HG03565 (cell line): ENCODE measurements at regions not wholly inside any gene's neighbourhood (a gene's known extent, or its start where the extent isn't known, plus 50 kb on each side); places are given as distances from the start of the nearest gene placed in this dataset.
"Not testable (repeated sequence)": the region's sequence is repeated elsewhere in the genome, so short reads cannot be mapped to it uniquely, and the experiment has no call there.

Source experiments
- ATAC-seq: cut with Tn5 transposase; IDR thresholded peaks from one replicate; pipeline ENCODE4 v1.9.1; 2021; ENCODE audit warnings: mild to moderate bottlenecking, moderate library complexity; ENCODE audit not compliant: unreplicated experiment

DNA sequence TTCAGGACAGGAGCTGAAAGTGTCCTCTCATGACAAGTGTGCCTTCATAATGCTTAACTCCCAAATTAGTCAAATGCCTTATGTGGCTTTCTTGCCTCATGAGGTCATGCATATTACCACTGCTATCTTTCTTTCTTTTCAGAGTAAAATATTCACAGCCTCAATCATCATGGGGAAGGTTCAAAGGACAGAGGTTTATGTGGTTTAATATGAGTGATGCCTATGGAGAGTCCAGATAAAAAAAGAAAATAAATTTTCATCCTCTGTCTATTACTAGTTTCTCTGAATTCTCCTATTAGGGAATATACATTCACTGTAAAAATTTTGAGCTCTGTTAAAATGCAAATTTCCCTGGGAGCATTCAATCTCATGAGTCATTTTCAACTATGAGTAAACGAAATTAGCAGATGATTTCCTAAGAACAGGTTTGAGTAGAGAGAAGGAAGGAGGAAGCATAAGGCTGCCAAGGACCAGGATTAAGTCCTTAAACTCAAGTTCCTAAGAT, 396.9 kb upstream of the ADGRB3 start:
- peak; percentile 52 for ATAC-seq

DNA sequence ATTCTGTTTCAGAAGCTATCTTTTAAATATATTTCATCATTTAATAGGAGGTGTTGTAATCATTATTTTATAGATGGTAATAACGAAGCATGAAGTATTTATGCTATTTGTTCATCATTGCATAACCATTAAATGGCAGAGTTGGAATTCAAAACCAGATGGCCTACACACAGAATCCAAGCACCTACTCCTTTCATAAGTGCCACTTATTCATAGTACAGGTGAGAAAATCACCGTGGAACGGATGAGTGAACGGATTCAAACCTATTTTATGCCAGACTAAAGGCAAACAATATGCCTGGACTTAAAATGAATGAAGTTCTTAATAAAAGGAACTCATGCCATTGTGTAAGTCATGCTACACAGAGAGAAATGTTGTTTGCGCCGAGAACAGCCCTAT, 397.9 kb upstream of the ADGRB3 start:
- ATAC-seq: no peak

- ATAC-seq: peak; percentile 35
Observed at GRCh38 chr6:68235326-68235784, 399.7 kb upstream of the ADGRB3 start.

DNA sequence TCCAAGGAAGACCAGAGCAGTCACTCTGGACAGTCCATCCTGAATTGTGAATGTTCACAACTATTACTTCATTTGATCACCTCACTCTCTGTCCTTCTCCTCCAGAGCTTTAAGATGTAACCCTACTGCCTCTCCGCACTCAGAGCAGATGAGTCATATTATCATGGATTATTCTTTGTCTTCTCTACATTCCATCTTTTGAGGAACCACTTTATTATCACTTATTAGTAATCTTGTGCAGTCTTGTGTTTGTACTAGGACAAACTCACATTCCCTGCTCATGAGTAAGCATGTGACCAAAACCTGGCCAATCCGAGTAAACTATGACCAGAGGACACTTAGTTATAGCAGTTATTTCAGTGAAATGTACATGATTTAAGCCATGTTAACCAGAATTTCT, 401.5 kb upstream of the ADGRB3 start:
- no peak for ATAC-seq

DNA sequence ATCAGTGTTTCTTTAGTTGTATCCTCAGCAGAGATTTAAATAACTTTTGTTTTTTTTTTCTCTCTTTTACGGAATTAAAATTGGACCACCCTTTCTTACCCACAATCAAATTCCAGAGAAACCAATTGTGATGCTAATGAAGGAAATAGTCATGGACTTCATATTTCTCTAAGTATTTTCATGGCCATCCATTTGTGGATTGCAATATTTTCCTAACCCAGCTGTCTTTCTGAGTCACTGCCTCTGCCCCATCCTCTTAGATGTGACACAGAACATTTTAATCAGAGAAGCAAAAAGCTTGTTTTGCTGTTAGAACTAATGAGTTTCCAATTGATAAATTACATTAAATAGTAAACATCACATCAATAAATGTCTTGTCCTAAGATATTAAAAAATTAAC, 405.5 kb upstream of the ADGRB3 start:
- ATAC-seq: no peak

DNA sequence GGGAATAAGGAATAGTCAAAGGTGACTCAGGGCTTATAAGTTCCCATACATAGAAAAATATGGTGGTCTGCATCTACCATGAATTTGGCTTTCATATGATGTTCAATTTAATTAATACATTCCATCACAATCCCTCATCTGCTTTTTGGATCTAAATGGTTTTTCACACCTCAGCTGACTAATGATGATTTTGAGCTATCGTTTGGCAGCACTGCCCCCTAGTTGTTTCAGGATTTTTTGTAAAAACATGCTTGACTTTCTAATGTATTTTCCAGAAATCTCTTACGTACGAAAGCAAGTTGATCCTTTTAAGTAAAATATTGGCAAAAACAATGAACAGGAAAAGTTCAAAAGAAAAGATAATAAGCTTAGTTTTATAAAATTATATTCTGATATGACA, 408.6 kb upstream of the ADGRB3 start:
- ATAC-seq: no peak

- no peak for ATAC-seq
Observed at GRCh38 chr6:68225729-68226128, 409.4 kb upstream of the ADGRB3 start.

DNA sequence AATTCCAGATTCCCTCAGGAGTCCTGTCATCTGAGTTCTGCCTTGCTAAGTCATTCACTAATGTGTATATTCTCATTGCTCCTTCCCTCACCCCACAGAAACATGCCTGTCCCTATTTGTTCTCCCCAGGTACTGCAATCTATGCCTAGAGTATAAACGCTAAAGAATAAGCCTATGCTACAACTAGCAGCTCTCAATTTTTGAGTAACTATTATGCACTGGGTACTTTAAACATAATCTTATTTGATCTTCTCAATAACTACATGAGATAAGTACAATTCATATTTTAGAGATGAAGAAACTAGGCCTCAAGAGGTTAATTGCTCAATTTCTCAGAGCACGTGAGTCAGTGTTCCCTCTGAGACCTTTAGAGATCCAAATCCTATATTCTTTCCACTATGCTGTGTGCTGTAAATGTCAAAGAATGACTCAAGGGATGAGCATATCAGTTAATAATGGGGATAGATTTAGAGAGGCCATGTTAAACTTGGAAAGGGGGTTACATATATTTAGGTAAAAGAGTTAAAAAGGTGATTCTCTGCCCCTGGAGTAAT, 423.8 kb upstream of the ADGRB3 start:
- no peak for ATAC-seq

DNA sequence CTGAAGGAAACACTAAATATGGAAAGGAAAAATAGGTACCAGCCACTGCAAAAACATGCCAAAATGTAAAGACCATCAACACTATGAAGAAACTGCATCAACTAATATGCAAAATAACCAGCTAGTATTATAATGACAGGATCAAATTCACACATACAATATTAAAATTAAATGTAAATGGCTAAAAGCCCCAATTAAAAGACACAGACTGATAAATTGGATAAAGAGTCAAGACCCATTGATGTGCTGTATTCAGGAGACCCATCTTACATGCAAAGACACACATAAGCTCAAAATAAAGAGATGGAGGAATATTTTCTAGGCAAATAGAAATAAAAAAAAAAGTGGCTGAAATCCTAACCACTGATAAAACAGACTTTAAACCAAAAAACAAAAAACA, 427.5 kb upstream of the ADGRB3 start:
- ATAC-seq: not testable (repeated sequence)

GRCh38 chr6:68200929-68201328, 434.2 kb upstream of the ADGRB3 start:
- no peak for ATAC-seq

DNA sequence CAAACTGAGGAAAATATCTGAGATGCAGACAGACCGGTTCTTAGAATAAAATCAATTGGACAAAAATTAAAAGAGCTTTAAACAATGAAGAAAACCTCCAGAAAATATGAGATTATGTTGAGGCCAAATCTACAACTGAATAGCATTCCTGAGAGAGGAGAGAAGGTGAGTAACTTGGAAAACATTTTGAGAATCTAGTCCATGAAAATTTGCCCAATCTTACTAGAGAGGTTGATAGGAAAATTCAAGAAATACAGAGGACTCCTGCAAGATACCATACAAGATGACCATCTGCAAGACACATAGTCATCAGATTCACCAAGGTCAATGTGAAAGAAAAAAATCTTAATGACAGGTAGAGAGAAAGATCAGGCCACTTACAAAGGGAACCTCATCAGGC, 437.7 kb upstream of the ADGRB3 start:
- no peak for ATAC-seq

GRCh38 chr6:68196645-68197044, 438.4 kb upstream of the ADGRB3 start:
- no peak for ATAC-seq

GRCh38 chr6:68195753-68196152, 439.3 kb upstream of the ADGRB3 start:
- ATAC-seq: not testable (repeated sequence)

DNA sequence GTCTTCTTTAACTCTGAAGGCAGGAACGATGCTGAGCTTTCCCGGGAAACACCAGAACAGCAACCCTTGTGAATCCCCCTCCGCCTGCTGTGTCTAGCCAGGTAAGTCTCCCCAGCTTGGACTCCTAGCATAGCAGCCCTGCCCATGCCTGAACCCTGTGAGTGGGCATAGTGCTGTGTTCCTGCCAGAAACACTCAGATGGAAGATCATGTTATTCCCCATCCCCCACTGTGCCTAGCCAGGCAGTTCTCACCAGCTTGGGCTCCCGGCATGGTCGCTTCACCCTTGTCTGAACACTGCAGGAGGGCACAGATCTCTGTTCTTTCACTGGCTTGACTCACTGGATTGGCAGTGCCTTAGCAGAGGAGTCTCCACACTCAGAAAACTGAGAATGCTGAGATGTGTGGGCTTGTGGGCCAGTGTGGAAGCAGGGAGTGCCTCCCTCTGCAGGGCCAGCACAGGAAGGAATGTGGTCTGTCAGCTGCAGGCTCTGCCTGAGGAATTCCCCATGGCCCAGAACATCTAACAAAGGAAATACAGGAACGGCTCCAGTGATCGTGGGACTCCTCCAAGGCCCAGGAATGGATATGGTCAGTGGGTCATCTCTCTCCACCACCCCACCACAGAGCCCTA, 440.1 kb upstream of the ADGRB3 start:
- no peak for ATAC-seq

- peak; percentile 58 for ATAC-seq
Observed at GRCh38 chr6:68192988-68193387, 442.1 kb upstream of the ADGRB3 start.

DNA sequence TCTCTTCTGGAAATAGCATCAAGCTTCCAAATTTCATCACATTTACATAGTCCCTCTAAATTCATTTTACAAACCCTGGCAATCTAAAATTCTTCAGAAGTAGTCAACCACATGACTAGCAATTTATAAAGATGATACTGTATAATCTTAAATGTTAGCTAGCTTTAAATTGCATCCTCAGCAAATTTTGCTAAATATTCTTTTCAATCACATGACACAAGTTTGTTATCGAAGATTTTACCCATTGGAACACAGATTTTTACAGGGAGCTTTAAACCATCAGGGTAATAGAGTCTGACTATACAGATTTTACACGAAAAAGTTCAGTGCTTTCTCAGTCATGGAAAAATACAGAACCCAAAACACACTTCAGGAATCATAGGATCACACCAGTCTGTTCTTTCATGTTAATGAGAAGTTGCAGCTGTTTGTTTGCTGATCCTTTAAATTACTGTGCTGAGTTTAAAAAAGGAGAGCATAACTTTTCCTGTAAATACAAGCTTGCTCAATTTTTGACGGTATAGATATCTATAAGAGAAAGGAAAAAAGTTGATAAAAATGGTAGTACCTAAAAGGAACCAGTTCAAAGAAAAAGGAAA, 445.8 kb upstream of the ADGRB3 start:
- ATAC-seq: no peak

GRCh38 chr6:68186870-68187269, 448.2 kb upstream of the ADGRB3 start:
- no peak for ATAC-seq

DNA sequence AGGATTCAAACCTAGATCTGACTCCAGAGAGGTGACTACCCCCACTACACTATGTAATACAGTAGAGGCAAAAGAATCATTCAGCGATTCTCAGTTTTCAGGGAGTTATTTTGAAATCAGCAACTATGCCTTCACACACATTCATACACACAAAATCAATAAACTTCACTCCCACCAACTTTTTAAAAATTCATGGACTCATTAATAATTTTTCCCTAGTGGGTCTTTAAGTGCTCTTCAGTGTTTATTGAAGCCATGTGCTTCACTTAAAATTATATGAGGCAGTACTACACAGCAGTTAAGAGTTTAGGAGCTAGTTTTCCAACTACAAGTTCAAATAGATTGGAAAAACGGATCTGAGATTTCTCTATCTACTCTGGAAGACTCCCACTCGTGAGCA, 452.7 kb upstream of the ADGRB3 start:
- no peak for ATAC-seq

- not testable (repeated sequence) for ATAC-seq
Observed at GRCh38 chr6:68181027-68181426, 454.1 kb upstream of the ADGRB3 start.

DNA sequence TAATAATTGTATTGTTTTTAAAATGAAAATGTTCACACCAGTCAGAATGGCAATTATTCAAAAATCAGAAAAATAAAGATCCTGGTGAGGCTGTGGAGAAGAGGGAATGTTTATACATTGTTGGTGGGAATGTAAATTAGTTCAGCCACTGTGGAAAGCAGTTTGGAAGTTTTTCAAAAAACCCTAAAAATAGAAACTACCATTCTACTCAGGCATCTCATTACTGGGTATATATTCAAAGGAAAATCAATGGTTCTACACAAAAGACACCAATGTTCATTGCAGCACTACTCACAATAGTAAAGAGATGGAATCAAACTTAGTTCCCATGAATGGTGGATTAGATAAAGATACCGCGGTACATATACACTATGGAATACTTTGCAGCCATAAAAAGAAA, 461.5 kb upstream of the ADGRB3 start:
- no peak for ATAC-seq

DNA sequence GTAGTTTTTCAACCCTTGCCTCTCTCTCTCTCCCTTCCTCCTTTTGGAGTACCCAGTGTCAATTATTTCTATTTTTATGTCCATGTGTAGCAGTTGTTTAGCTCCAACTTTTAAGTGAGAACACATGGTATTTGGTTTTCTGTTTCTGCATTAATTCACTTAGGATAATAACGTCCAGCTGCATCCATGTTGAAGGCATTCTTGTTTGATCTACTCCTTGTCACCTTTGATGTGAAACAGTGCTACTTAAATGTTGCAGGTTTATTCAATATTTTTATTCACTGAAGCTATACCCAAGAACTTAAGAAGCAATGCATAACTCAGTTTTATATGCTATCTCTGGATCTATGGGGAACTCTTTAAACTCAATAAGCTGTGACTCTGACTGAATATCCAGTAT, 465.2 kb upstream of the ADGRB3 start:
- ATAC-seq: no peak

DNA sequence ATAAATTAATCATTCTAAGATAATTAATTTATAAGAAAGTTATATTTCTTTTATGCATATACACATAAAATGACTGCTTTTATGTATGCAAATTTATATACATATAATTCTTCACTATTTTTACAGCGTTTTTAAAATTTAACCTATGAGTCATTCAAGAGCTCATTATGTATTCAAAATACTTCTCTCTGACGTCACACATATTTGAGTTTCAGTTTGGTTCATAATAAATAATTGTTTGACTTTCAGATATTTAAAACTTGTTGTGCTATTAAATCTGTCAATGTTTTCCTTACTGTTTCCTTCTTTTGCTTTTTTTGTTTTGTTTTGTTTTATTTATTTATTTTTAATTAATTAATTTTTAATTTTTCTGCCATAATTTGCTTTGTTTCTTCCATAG, 467.5 kb upstream of the ADGRB3 start:
- no peak for ATAC-seq
